ENCODE measurements at regions not wholly inside any gene's neighbourhood (a gene's known extent, or its start where the extent isn't known, plus 50 kb on each side); places are given as distances from the start of the nearest gene placed in this dataset.

- TF ChIP-seq, protein P1, sequence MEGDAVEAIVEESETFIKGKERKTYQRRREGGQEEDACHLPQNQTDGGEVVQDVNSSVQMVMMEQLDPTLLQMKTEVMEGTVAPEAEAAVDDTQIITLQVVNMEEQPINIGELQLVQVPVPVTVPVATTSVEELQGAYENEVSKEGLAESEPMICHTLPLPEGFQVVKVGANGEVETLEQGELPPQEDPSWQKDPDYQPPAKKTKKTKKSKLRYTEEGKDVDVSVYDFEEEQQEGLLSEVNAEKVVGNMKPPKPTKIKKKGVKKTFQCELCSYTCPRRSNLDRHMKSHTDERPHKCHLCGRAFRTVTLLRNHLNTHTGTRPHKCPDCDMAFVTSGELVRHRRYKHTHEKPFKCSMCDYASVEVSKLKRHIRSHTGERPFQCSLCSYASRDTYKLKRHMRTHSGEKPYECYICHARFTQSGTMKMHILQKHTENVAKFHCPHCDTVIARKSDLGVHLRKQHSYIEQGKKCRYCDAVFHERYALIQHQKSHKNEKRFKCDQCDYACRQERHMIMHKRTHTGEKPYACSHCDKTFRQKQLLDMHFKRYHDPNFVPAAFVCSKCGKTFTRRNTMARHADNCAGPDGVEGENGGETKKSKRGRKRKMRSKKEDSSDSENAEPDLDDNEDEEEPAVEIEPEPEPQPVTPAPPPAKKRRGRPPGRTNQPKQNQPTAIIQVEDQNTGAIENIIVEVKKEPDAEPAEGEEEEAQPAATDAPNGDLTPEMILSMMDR (IDR thresholded peaks at IDR 0.05; ENCODE audit: low read depth, low read length, missing input control), result no peak
- no peak for TF ChIP-seq NR2F2 (IDR thresholded peaks at IDR 0.05)
Observed at GRCh38 chr1:229203991-229204632, 66.8 kb upstream of the RAB4A start (continued).

- no peaks in the 10 kb centered on the region for H3K4me1 ChIP-seq (ENCODE audit: control insufficient read depth in 4 of 4, insufficient read depth in 4 of 4, low read length in 3 of 4)
- H3K9ac ChIP-seq (ENCODE audit: low read depth in 1 of 2, low read length in 2 of 2), result no peak overlapping the region
- H3K4me3 ChIP-seq (ENCODE audit: low read depth in 1 of 3, low read length in 3 of 3), result no peak overlapping the region
- TF ChIP-seq NR2F2 (IDR thresholded peaks at IDR 0.05) (no peak), FOXA2 (IDR thresholded peaks at IDR 0.05) (no peak), RXRA (IDR thresholded peaks at IDR 0.05) (no peak), GABPA (IDR thresholded peaks at IDR 0.05 in 1 of 2, conservative IDR thresholded peaks at IDR 0.05 in 1 of 2) (no peak), TAF1 (conservative IDR thresholded peaks at IDR 0.05) (no peak), ZBTB33 (IDR thresholded peaks at IDR 0.05) (no peak), HNF4A (conservative IDR thresholded peaks at IDR 0.05) (no peak), EGR1 (IDR thresholded peaks at IDR 0.05; ENCODE audit: low read depth in 2 of 2) (no peak), ATF3 (IDR thresholded peaks at IDR 0.05) (no peak), YY1 (IDR thresholded peaks at IDR 0.05) (no peak), JUND (IDR thresholded peaks at IDR 0.05) (no peak), HNF4G (IDR thresholded peaks at IDR 0.05) (no peak)
- no peaks in the 10 kb centered on the region for H3K27me3 ChIP-seq (ENCODE audit: control insufficient read depth in 4 of 4, insufficient read depth in 4 of 4, low read length in 3 of 4)
- WGBS, result 83% methylated on average over 17 of the region's 17 CpGs
- no peak overlapping the region for H3K27ac ChIP-seq (ENCODE audit: low read depth in 1 of 2, low read length in 2 of 2)
- no peaks in the 10 kb centered on the region for H3K9me3 ChIP-seq (ENCODE audit: control insufficient read depth in 4 of 4, low read length in 3 of 4)
- no peak for DNase-seq (ENCODE audit: low spot score)
- H3K36me3 ChIP-seq (ENCODE audit: control insufficient read depth in 4 of 4, insufficient read depth in 3 of 4, low read depth in 1 of 4, low read length in 3 of 4), result no peaks in the 10 kb centered on the region
Observed at GRCh38 chr1:229204921-229205777, 65.8 kb upstream of the RAB4A start.

DNA sequence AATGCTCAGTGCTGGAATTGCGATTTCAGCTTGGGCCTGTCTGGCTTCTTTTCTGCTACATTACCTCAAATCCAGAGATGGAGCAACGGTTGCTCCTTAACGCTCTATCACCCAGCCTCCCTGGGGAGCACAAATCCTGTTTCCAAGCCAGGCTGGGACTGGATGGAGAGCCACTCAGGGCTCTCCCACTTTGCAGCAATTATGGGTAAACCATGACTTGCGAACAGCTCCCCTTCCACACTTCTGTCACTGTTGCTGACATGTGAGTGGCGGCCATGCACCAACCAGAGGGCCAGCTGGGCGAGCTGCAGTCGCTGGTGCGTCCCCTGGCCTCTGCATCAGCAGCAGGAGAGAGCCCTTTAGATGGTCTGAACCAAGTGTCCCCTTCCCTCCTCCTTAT lies 65.1 kb upstream of the RAB4A start:
- Histone ChIP-seq H3K36me3 (ENCODE audit: control insufficient read depth in 4 of 4, insufficient read depth in 3 of 4, low read depth in 1 of 4, low read length in 3 of 4) (no peaks in the 10 kb centered on the region), H3K9me3 (ENCODE audit: control insufficient read depth in 4 of 4, low read length in 3 of 4) (no peaks in the 10 kb centered on the region), H3K4me3 (ENCODE audit: low read depth in 1 of 3, low read length in 3 of 3) (no peak overlapping the region), H3K27me3 (ENCODE audit: control insufficient read depth in 4 of 4, insufficient read depth in 4 of 4, low read length in 3 of 4) (no peaks in the 10 kb centered on the region), H3K4me1 (ENCODE audit: control insufficient read depth in 4 of 4, insufficient read depth in 4 of 4, low read length in 3 of 4) (no peaks in the 10 kb centered on the region), H3K27ac (ENCODE audit: low read depth in 1 of 2, low read length in 2 of 2) (no peak overlapping the region), H3K9ac (ENCODE audit: low read depth in 1 of 2, low read length in 2 of 2) (no peak overlapping the region)
- 95% methylated on average over 8 of the region's 8 CpGs for WGBS
- no peak for TF ChIP-seq GABPA (IDR thresholded peaks at IDR 0.05 in 1 of 2, conservative IDR thresholded peaks at IDR 0.05 in 1 of 2)
- TF ChIP-seq HNF4G (IDR thresholded peaks at IDR 0.05), result no peak
- TF ChIP-seq ZBTB33 (IDR thresholded peaks at IDR 0.05), result no peak
- TF ChIP-seq NR2F2 (IDR thresholded peaks at IDR 0.05), result no peak
- TF ChIP-seq RXRA (IDR thresholded peaks at IDR 0.05), result no peak
- TF ChIP-seq, protein P2, sequence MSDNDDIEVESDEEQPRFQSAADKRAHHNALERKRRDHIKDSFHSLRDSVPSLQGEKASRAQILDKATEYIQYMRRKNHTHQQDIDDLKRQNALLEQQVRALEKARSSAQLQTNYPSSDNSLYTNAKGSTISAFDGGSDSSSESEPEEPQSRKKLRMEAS (IDR thresholded peaks at IDR 0.05), result no peak
- no peak for TF ChIP-seq TAF1 (conservative IDR thresholded peaks at IDR 0.05)
- TF ChIP-seq HNF4A (conservative IDR thresholded peaks at IDR 0.05), result no peak
- no peak for DNase-seq (ENCODE audit: low spot score)

Data from liver (tissue), 8 donors.